SK-N-SH (cell line): ENCODE measurements at regions not wholly inside any gene's neighbourhood (a gene's known extent, or its start where the extent isn't known, plus 50 kb on each side); places are given as distances from the start of the nearest gene placed in this dataset.

ENCODE experiments used
- CTCF ChIA-PET: fragments of 300-600, 350-600 bp; formaldehyde crosslinking; extraction: SDS; loops from one replicate; lab custom pipeline; 2021; lab: Yijun Ruan, JAX
- POLR2A ChIA-PET: fragments of 350-600 bp; sonication (Branson Sonifier 250); formaldehyde crosslinking; extraction: SDS; loops from one replicate; lab custom pipeline; 2020; ENCODE audit warnings: antibody characterized with exemption, inconsistent platforms; lab: Yijun Ruan, JAX
- DNase-seq: peaks from one replicate; pipeline ENCODE4 v3.0.0; 2012
- H2AFZ ChIP-seq: fragments of 200-600 bp; sonication (generic); 2 replicates; pipeline ENCODE4 v1.8.1; 2016; ENCODE audit warnings: antibody characterized with exemption, mild to moderate bottlenecking, low read depth
- H3F3A ChIP-seq: fragments of 200-600 bp; sonication (generic); replicated peaks from 2 replicates; pipeline ENCODE3; 2016; ENCODE audit warnings: antibody characterized with exemption, mild to moderate bottlenecking; ENCODE audit not compliant: insufficient read depth
- H3K27ac ChIP-seq, 2 experiments: fragments of 200-500 bp in 1 of 2; fragments of 200-600 bp in 1 of 2; sonication (Bioruptor generic) in 1 of 2; sonication (generic), shearing (Covaris generic) in 1 of 2; 2 replicates each; pipeline versions ENCODE4 v1.5.1 to v1.6.1; 2014 to 2016; ENCODE audit warnings: low read depth in 2 of 2, inconsistent platforms in 1 of 2, low read length in 1 of 2, mild to moderate bottlenecking in 1 of 2, mixed read lengths in 1 of 2
- H3K27me3 ChIP-seq: fragments of 200-600 bp; sonication (generic), shearing (Covaris generic); 2 replicates; pipeline ENCODE4 v1.6.1; 2016; ENCODE audit warnings: mixed run types; ENCODE audit not compliant: insufficient read depth
- H3K36me3 ChIP-seq, 2 experiments: fragments of 200-500 bp in 1 of 2; fragments of 200-600 bp in 1 of 2; sonication (Bioruptor generic) in 1 of 2; sonication (generic) in 1 of 2; replicated peaks in 1 of 2; 2 replicates each; pipeline versions ENCODE3 to v1.5.1; 2014 to 2016; ENCODE audit warnings: low read length in 1 of 2, mild to moderate bottlenecking in 1 of 2; ENCODE audit not compliant: insufficient read depth in 2 of 2, control insufficient read depth in 1 of 2
- H3K4me1 ChIP-seq, 2 experiments: fragments of 200-500 bp in 1 of 2; fragments of 200-600 bp in 1 of 2; sonication (Bioruptor generic) in 1 of 2; sonication (generic), shearing (Covaris generic) in 1 of 2; 2 replicates each; pipeline versions ENCODE4 v1.5.1 to v1.6.1; 2014 to 2016; ENCODE audit warnings: low read depth in 1 of 2, low read length in 1 of 2, mixed run types in 1 of 2; ENCODE audit not compliant: insufficient read depth in 2 of 2, control insufficient read depth in 1 of 2
- H3K4me2 ChIP-seq: fragments of 200-600 bp; sonication (generic), shearing (Covaris generic); 2 replicates; pipeline ENCODE4 v1.6.1; 2017; ENCODE audit warnings: mixed run types
- H3K4me3 ChIP-seq, 2 experiments: fragments of 200-500 bp in 1 of 2; fragments of 200-600 bp in 1 of 2; sonication (Bioruptor generic) in 1 of 2; sonication (generic), shearing (Covaris generic) in 1 of 2; 2 replicates each; pipeline versions ENCODE4 v1.5.1 to v1.8.1; 2014 to 2016; ENCODE audit warnings: low read depth in 2 of 2, inconsistent platforms in 1 of 2, low read length in 1 of 2, mild to moderate bottlenecking in 1 of 2, mixed read lengths in 1 of 2, moderate library complexity in 1 of 2
- H3K79me2 ChIP-seq: fragments of 200-600 bp; sonication (generic); 2 replicates; pipeline ENCODE4 v1.8.1; 2017; ENCODE audit warnings: mild to moderate bottlenecking; ENCODE audit not compliant: insufficient read depth
- H3K9ac ChIP-seq: fragments of 200-600 bp; sonication (generic); 2 replicates; pipeline ENCODE4 v1.6.1; 2017; ENCODE audit warnings: mixed run types
- H3K9me2 ChIP-seq: fragments of 200-600 bp; sonication (generic); 2 replicates; pipeline ENCODE4 v1.6.1; 2017; ENCODE audit warnings: mixed run types
- H3K9me3 ChIP-seq: fragments of 200-600 bp; sonication (generic); 2 replicates; pipeline ENCODE4 v1.6.1; 2017; ENCODE audit warnings: mixed run types, mild to moderate bottlenecking, moderate library complexity
- H4K20me1 ChIP-seq: fragments of 200-600 bp; sonication (generic); 2 replicates; pipeline ENCODE4 v1.6.1; 2017; ENCODE audit warnings: mild to moderate bottlenecking, mixed run types; ENCODE audit not compliant: insufficient read depth
- ELF1 ChIP-seq: IDR thresholded peaks from 2 replicates; pipeline ENCODE4 v1.4.0; 2012
- EP300 ChIP-seq, 2 experiments: IDR thresholded peaks; 2 replicates each; pipeline versions ENCODE4 v1.4.0 to v1.6.1; 2012; ENCODE audit warnings: borderline replicate concordance in 1 of 2, low read depth in 1 of 2, low read length in 1 of 2
- GABPA ChIP-seq: IDR thresholded peaks from 2 replicates; pipeline ENCODE4 v1.4.0; 2012; ENCODE audit warnings: low read depth, mild to moderate bottlenecking
- JUND ChIP-seq: IDR thresholded peaks from 2 replicates; pipeline ENCODE4 v1.4.0; 2012
- NFIC ChIP-seq: IDR thresholded peaks from 2 replicates; pipeline ENCODE4 v1.4.0; 2012; ENCODE audit warnings: borderline replicate concordance
- TCF12 ChIP-seq: IDR thresholded peaks from 2 replicates; pipeline ENCODE4 v1.4.0; 2012
- WGBS: methylation state at CpG from one replicate; pipeline ENCODE4 v1.1.6; 2017; ENCODE audit warnings: low lambda C conversion rate; 5-methylcytosine and 5-hydroxymethylcytosine counted together
- TF ChIP-seq, protein P1 (sequence below): IDR thresholded peaks from 2 replicates; pipeline ENCODE4 v1.4.0; 2012; ENCODE audit warnings: low read depth, borderline replicate concordance
- TF ChIP-seq, protein P2 (sequence below): IDR thresholded peaks from 2 replicates; pipeline ENCODE4; 2012
- TF ChIP-seq, protein P3 (sequence below): fragments of 150-350 bp; IDR thresholded peaks from 2 replicates; pipeline ENCODE4 v1.6.1; 2016; ENCODE audit warnings: mild to moderate bottlenecking, low read depth, low read length

DNA sequence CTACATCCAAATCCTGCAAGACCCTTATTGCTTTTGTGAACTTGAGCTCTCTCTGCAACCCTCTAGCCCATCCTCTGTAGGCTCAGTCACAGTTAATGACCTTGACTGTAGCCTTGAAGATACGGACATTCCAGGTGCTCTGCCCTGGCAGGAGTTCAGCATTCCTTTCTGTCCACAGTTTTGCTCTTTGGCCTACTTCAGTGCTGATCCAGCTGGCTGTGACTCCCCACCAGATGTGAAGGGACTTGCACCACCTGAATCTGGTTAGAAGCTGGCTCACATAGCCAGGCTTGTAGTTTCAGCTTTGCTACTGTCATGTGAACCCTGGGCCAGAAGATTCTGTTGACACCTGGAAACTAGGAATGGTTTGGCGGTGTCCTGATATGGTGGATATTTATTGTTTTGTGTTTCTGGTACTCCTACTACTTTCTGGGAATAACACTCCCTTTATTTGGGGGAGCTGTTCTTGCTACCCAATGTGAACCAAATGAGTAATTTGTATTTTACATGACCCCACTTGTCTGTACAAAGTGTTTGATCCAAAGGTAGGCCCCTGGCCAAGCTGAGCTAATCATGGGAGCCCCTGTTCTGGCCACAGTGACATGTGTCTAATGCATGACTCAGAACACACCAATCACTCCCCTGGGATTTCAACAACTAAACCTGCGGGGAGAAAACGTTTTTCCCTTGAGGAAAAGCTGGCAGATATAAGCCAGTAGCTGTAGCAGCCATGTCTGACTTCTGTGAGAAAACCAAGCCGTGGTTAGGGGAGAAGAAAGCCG, 73.4 kb downstream of the CDCA7 start:
- Histone ChIP-seq H3K9ac (no peak overlapping the region), H3K9me2 (no peaks in the 10 kb centered on the region), H4K20me1 (no peaks in the 10 kb centered on the region), H3K36me3 (no peaks in the 10 kb centered on the region), H3K9me3 (no peaks in the 10 kb centered on the region), H3K4me3 (no peak overlapping the region), H3K4me2 (no peak overlapping the region), H3F3A (no peaks in the 10 kb centered on the region), H3K27ac (no peak overlapping the region), H3K4me1 (no peaks in the 10 kb centered on the region; a peak in 1 of 4 replicates), H3K79me2 (no peaks in the 10 kb centered on the region), H3K27me3 (no peaks in the 10 kb centered on the region; the same call in 1 of the 2 replicates), H2AFZ (no peak overlapping the region)
- ChIA-PET POLR2A (no interaction called here), CTCF (interaction anchor here (1.4 to 2.5 kb wide), 3 partner anchors 21 to 27 kb away, joined by 3 to 14 read pairs (median 6); no protein-coding TSS in a partner anchor)
- no peak for DNase-seq
- TF ChIP-seq, protein P1, sequence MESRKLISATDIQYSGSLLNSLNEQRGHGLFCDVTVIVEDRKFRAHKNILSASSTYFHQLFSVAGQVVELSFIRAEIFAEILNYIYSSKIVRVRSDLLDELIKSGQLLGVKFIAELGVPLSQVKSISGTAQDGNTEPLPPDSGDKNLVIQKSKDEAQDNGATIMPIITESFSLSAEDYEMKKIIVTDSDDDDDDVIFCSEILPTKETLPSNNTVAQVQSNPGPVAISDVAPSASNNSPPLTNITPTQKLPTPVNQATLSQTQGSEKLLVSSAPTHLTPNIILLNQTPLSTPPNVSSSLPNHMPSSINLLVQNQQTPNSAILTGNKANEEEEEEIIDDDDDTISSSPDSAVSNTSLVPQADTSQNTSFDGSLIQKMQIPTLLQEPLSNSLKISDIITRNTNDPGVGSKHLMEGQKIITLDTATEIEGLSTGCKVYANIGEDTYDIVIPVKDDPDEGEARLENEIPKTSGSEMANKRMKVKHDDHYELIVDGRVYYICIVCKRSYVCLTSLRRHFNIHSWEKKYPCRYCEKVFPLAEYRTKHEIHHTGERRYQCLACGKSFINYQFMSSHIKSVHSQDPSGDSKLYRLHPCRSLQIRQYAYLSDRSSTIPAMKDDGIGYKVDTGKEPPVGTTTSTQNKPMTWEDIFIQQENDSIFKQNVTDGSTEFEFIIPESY: no peak
- TF ChIP-seq GABPA: no peak
- no peak for TF ChIP-seq NFIC
- TF ChIP-seq EP300 (IDR thresholded peaks at IDR 0.05; ENCODE audit: borderline replicate concordance in 1 of 2, low read depth in 1 of 2, low read length in 1 of 2): no peak
- no peak for TF ChIP-seq ELF1
- TF ChIP-seq, protein P2, sequence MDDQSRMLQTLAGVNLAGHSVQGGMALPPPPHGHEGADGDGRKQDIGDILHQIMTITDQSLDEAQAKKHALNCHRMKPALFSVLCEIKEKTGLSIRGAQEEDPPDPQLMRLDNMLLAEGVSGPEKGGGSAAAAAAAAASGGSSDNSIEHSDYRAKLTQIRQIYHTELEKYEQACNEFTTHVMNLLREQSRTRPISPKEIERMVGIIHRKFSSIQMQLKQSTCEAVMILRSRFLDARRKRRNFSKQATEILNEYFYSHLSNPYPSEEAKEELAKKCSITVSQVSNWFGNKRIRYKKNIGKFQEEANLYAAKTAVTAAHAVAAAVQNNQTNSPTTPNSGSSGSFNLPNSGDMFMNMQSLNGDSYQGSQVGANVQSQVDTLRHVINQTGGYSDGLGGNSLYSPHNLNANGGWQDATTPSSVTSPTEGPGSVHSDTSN: no peak
- 46% methylated on average over 6 of the region's 6 CpGs for WGBS

DNA sequence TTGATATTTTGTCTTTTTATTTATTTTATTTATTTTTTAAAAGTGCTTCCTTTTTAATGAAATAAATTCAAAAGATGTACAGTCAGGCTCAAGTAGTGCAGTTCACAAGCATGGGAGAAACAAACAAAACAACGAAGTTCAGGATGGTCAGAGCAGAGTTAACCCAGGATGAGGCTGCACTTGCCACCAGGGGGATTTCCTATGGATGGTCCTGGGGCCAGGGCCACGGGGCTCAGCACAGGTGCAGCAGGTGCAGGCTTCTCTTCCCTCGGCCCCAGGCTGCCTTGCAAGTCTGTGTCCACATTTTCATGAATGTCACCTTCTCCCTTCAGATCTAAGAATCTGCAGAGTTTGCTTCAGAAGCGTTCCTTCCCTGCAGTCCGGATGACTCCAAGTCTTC, 76.5 kb downstream of the CDCA7 start:
- Histone ChIP-seq H3K27ac (no peak overlapping the region), H3K9me2 (no peaks in the 10 kb centered on the region), H3K79me2 (no peaks in the 10 kb centered on the region), H3F3A (no peaks in the 10 kb centered on the region), H3K4me1 (no peaks in the 10 kb centered on the region; a peak in 1 of 4 replicates), H3K4me3 (no peak overlapping the region), H3K4me2 (no peak overlapping the region), H4K20me1 (no peaks in the 10 kb centered on the region), H3K27me3 (no peaks in the 10 kb centered on the region; the same call in 1 of the 2 replicates), H3K36me3 (no peaks in the 10 kb centered on the region), H3K9me3 (no peaks in the 10 kb centered on the region), H2AFZ (no peak overlapping the region), H3K9ac (no peak overlapping the region)
- 50% methylated on average over 5 of the region's 5 CpGs for WGBS
- CTCF ChIA-PET: interaction anchor here (1.1 to 1.4 kb wide), 3 partner anchors 15 to 28 kb away, joined by 3 to 6 read pairs (median 4); no protein-coding TSS in a partner anchor
- POLR2A ChIA-PET: no interaction called here
- no peak for TF ChIP-seq JUND
- no peak for TF ChIP-seq TCF12
- TF ChIP-seq, protein P3, sequence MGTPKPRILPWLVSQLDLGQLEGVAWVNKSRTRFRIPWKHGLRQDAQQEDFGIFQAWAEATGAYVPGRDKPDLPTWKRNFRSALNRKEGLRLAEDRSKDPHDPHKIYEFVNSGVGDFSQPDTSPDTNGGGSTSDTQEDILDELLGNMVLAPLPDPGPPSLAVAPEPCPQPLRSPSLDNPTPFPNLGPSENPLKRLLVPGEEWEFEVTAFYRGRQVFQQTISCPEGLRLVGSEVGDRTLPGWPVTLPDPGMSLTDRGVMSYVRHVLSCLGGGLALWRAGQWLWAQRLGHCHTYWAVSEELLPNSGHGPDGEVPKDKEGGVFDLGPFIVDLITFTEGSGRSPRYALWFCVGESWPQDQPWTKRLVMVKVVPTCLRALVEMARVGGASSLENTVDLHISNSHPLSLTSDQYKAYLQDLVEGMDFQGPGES: no peak
- DNase-seq: no peak
